ENCODE measurements at regions not wholly inside any gene's neighbourhood (a gene's known extent, or its start where the extent isn't known, plus 50 kb on each side); places are given as distances from the start of the nearest gene placed in this dataset.

GRCh38 chr1:221933814-221934213, 191.9 kb upstream of the DUSP10 start:
- DNase-seq (ENCODE audit: low spot score) (no peak), ATAC-seq (ENCODE audit: low FRiP score) (no peak)
- TF ChIP-seq, protein P1, sequence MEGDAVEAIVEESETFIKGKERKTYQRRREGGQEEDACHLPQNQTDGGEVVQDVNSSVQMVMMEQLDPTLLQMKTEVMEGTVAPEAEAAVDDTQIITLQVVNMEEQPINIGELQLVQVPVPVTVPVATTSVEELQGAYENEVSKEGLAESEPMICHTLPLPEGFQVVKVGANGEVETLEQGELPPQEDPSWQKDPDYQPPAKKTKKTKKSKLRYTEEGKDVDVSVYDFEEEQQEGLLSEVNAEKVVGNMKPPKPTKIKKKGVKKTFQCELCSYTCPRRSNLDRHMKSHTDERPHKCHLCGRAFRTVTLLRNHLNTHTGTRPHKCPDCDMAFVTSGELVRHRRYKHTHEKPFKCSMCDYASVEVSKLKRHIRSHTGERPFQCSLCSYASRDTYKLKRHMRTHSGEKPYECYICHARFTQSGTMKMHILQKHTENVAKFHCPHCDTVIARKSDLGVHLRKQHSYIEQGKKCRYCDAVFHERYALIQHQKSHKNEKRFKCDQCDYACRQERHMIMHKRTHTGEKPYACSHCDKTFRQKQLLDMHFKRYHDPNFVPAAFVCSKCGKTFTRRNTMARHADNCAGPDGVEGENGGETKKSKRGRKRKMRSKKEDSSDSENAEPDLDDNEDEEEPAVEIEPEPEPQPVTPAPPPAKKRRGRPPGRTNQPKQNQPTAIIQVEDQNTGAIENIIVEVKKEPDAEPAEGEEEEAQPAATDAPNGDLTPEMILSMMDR (IDR thresholded peaks at IDR 0.05) = no peak

DNA sequence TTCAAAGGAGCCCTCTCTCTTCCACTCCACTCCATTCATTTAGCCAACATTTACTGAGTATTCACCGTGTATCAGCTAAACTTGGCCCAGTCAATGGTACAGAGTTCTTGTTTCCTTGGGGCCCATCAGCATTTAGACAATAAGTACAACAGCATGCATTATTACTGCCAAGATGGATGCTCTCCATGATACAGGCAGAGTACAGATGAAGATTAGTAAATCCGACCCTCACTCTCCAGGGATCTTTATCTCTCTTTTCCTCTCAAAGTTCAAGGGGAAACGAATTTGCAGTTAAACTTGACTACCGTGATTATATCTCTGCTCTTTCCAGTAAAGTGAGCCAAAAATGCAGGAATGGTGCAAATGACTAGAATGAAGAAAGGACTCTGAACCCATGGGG, 184.6 kb upstream of the DUSP10 start:
- DNase-seq (ENCODE audit: low spot score) = no peak
- TF ChIP-seq, protein P1 (IDR thresholded peaks at IDR 0.05) = no peak
- ATAC-seq (ENCODE audit: low FRiP score) = no peak

DNA sequence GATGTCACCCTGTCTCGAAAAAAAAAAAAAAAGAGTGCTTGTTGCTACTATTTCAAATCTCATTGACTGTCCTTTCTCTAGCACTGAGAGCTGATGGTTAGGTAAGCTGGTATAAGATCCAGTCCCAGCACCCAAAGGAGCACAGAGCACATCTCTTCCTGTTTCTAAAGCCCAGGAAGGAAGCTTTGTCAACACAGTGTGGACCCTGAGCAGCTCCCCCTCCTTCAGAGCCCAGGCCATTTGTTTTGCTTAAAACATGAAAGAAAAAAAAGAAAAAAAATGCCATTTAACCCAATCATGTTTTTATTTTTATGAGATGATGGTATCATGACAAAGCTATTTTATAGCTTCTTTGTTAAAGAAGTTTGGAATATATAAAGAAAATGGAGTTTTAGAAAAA, 184.1 kb upstream of the DUSP10 start:
- no peak for DNase-seq (ENCODE audit: low spot score)
- TF ChIP-seq, protein P1 (IDR thresholded peaks at IDR 0.05) = no peak
- no peak for ATAC-seq (ENCODE audit: low FRiP score)

GRCh38 chr1:221923929-221924598, 182.2 kb upstream of the DUSP10 start:
- ATAC-seq (ENCODE audit: low FRiP score) (no peak), DNase-seq (ENCODE audit: low spot score) (no peak)
- TF ChIP-seq, protein P1 (IDR thresholded peaks at IDR 0.05) = no peak

DNA sequence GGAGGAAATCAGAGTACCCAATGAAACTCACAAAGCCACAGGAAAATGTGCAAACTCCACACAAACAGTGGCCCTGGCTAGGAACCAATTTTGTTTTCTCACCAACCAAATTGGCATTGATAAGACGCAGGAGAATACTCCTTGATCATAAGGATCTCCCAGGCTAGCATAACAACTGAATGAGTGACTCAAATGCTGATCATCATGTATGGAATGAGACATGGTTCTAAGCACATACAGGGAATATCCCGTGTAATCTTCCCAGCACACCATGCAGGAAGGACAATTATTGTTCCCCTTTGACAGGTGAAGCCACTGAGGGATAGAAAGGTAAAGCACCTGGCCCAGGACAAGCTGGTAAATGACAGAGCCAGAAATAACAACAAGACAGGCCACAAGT, 180.0 kb upstream of the DUSP10 start:
- DNase-seq (ENCODE audit: low spot score) (no peak), ATAC-seq (ENCODE audit: low FRiP score) (no peak)
- TF ChIP-seq, protein P1 (IDR thresholded peaks at IDR 0.05) = no peak

DNA sequence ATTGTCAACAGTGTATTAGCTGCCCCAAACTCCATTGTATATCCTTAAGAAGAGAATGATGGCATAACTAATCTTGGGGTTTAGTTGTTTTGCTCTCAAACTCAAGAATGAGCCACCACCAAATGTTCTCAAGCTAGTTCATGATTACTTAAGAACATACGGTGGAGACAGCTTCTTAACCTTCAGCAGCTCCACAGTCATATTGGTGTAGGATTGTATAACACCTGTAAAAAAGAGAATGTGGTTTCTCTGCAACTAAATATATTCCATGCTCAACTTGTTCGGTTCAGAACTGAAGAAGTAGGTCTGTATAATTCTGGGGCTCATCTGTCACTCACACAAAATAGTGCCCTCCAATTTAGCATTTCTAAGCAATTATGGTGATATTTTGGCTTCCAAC, 177.9 kb upstream of the DUSP10 start:
- TF ChIP-seq, protein P1 (IDR thresholded peaks at IDR 0.05) = no peak
- DNase-seq (ENCODE audit: low spot score) = no peak
- ATAC-seq (ENCODE audit: low FRiP score) = no peak

GRCh38 chr1:221919341-221919740, 177.5 kb upstream of the DUSP10 start:
- ATAC-seq (ENCODE audit: low FRiP score) = no peak
- TF ChIP-seq, protein P1 (IDR thresholded peaks at IDR 0.05) = no peak
- DNase-seq (ENCODE audit: low spot score) = no peak

Data from omental fat pad (tissue), 3 donors.